Fibroblast of gingiva (primary cell): ENCODE measurements at regions not wholly inside any gene's neighbourhood (a gene's known extent, or its start where the extent isn't known, plus 50 kb on each side); places are given as distances from the start of the nearest gene placed in this dataset.
"Not testable (repeated sequence)": the region's sequence is repeated elsewhere in the genome, so short reads cannot be mapped to it uniquely, and the experiment has no call there.

Source experiments
- DNase-seq: peaks from one replicate; pipeline ENCODE4 v3.0.0-alpha.2; 2011; ENCODE audit warnings: low read depth

DNA sequence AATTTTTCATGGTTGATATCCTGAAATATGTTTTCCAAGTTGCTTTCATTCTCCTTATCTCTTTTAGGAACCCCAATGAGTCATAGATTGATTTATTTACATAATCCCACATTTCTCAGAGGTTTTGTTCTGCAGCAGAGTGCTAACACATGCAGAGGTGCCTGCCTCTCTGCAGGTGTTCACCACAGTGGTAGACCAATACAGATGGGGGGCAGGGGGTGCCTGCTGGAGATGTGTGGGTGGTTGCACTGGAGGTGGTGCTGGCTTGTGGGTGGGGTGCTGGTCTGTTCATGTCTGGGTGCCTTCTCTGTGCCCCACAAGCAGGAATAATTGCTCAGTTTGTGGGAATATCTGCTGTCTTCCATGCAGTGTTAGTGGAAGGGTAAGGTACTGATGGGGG lies 131.1 kb downstream of the JRKL start:
- DNase-seq: no peak

DNA sequence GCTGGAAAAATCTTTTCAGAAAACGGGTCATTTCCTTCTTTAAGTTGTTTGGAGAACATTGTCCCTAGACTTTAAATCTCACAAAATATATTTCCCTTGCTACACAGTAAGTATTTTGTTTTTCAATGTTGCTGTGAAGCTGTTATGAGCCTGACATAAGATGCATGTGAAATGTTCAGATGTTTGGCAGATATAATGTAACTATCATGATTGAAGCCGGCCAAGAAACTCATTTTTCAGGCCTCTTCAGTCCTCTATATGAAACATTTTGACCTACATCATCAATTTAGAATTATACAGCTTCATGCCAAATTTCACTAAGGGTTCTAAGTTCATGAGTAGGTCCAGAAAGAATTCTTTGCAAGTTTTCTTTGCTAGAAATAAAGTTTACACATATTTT lies 133.8 kb downstream of the JRKL start:
- no peak for DNase-seq

DNA sequence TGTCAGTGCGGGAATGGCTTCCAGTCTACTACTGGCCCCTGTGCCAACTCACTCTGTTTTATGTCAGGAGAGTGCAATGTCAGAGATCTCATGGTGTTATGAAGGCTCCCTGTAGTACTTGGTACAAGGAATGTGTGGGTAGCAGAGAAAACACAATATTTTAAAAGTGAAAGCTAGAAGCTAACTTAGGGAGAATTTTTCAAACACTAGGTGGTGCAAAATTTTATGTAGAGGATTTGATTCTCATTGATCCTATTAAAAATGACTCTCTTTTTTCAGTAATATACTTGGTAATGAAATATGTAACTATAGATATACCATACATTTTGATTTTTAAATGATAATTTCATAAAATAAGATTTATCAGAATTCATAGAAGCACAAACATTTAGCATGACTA lies 134.7 kb downstream of the JRKL start:
- no peak for DNase-seq

DNA sequence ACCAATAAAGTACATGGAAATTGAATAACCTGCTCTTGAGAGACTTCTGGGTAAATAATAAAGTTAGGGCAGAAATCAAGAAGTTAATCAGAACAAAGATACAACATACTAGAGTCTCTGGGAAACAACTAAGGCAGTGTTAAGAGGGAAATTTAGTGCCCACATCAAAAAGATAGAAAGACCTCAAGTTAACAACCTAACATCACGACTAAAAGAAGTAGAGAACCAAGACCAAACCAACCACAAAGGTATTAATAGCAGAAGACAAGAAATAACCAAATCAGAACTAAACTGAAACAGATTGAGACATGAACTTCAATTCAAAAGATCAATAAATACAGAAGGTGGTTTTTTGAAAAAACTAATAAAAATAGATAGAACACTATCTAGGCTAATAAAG lies 140.7 kb downstream of the JRKL start:
- no peak for DNase-seq

DNA sequence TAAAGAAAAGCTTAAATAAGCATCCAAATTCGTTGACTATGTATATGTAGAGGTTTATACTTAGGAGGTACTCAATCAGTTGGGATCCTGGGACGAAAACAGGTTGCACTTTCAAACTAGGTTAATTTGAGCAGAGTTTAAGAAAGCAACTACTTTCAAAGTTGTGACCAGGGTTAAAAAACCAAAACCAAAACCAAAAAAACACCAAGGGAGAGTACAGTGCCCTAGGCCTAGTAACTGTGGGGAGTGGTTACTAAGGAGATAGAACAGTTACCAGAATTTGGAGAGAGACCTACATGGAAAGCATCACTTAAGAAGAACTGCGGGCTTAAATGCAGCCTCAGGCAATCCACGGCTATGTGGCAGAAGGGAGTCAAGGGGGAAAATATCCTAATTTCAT lies 148.3 kb downstream of the JRKL start:
- DNase-seq: no peak

DNA sequence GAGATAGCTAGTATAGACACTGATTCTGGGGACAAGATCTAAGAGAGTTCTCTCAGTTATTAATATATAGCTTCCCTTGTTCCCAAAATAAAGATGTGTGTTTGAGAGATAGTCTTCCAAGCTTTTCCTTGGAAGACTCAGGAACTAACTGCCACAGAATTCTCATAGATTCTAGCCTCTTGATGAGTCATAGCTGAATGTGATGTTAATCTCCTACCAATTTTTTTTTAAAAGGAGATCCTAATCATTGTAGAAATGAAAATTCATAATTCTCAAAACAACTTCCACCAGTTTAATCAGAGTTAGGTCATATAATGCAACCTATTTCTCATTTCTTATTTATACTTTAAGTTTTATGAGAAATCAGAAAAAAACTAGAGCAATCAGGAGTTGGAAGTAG lies 148.8 kb downstream of the JRKL start:
- no peak for DNase-seq

DNA sequence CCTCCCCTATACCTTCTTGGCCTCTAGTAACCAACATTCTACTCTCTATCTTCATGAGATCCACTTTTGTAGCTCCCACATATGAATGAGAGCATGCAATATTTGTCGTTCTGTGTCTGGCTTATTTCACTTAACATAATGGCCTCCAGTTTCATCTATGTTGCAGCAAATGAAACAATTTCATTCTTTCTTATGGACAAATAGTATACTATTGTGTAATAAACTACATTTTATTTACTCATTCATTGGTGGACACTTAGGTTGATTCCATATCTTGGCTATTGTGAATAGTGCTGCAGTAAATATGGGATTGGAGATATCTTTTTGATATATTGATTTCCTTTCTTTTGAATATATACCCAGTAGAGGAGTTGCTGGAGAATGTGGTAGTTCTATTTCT lies 151.1 kb downstream of the JRKL start:
- DNase-seq: no peak

DNA sequence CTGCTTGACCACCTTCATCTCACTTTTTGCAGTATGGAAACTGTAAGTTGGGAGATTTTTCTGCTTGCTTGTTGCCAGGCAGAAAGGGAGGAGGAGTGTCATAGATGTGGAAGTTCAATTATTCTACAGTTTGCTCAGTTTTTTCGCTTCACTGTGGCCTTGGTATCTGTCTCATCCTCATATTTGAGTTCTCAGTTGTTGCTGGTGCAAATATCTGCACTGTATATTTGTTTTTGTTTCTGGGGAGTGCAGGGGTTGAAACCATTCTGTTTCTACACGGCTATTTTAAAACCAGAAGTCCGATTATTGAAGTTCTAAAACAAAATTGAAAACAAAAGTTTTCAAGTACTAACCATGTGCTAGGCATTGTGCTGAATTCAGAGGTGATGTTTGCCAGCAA lies 153.4 kb downstream of the JRKL start:
- no peak for DNase-seq

DNA sequence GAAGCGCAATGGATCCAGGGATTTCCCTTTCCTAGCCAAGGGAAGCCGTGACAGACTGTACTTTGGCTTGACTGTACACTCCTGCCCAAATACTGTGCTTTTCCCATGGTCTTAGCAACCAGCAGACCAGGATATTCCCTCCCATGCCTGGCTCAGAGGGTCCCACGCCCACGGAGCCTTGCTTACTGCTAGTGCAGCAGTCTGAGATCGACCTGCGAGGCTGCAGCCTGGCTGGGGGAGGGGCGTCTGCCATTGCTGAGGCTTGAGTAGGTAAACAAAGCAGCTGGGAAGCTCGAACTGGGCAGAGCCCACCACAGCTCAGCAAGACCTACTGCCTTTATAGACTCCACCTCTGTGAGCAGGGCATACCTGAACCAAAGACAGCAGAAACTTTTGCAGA lies 155.4 kb downstream of the JRKL start:
- DNase-seq: not testable (repeated sequence)

DNA sequence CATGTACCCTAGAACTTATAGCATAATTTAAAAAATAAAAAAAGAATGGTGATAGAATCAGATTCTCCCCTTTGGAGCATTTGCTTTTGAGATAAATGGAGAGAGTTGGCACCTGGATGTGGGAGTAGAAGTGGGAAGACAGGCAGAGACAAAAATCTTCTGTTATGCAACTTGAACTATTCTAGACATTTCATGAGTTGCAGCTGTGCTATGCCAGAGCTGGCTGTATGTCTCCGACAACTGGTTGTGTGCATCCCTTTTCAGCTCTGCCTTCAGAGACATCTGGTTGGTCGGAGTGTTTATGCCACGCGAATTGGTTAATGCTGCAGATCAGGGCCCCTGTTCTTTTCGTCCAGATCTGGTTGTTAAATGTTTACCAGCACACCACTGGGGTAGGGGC lies 161.3 kb downstream of the JRKL start:
- no peak for DNase-seq

DNA sequence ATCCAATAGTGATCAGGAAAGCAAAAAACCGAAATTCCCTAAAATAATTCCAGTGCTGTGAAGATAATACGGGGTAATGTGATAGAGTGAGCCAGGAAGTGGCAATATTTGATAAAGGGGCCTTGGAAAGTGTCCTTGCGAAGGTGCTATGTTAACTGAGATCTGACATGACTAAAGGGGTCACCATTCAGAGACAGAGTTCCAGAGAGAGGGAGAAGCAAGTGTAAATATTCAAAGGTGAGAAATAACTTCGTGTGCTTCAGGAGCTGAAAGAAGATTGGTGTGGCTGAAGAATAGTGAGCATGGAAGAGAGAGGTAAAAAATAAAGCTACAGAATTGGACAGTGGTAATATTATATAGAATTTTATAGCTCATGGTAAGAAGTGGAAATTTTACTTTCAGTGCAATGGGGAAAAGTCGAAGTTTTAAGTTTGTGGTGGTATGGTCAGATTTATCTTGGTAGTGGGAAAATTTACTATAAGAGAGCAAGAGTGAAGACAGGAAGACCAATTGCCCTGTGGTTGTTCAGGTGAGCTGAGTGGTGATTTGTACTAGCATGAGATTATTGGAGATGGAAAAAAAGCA lies 164.5 kb downstream of the JRKL start:
- DNase-seq: no peak

DNA sequence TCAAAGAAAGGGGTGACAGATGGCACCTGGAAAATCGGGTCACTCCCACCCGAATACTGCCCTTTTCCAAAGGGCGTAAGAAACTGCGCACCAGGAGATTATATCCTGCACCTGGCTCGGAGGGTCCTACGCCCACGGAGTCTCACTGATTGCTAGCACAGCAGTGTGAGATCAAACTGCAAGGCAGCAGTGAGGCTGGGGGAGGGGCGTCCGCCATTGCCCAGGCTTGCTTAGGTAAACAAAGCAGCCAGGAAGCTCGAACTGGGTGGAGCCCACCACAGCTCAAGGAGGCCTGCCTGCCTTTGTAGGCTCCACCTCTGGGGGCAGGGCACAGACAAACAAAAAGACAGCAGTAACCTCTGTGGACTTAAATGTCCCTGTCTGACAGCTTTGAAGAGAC lies 166.0 kb downstream of the JRKL start:
- not testable (repeated sequence) for DNase-seq

DNA sequence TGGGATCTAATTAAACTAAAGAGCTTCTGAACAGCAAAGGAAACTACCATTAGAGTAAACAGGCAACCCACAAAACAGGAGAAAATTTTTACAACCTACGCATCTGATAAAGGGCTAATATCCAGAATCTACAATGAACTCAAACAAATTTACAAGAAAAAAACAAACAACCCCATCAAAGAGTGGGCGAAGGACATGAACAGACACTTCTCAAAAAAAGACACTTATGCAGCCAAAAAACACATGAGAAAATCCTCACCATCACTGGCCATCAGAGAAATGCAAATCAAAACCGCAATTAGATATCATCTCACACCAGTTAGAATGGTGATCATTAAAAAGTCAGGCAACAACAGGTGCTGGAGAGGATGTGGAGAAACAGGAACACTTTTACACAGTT lies 170.9 kb downstream of the JRKL start:
- not testable (repeated sequence) for DNase-seq

DNA sequence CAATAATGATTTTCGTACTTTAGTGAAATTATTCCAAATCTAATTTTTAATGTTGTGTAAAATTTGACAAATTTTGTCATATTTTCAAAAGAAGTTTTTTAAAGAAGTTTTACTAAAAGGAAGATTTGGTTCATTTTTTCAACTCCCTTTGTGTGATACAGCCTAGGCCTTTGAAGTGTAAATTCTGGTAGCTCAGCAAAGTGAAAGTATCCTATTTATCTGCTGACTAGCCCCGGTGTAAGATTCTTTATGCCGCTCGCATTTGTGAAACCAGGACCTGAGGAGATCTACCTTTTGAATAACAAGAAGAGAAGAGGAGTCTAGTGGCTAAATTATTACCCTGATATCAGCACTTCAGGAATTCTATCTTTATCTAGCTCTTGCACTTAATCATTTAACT lies 177.4 kb downstream of the JRKL start:
- no peak for DNase-seq

DNA sequence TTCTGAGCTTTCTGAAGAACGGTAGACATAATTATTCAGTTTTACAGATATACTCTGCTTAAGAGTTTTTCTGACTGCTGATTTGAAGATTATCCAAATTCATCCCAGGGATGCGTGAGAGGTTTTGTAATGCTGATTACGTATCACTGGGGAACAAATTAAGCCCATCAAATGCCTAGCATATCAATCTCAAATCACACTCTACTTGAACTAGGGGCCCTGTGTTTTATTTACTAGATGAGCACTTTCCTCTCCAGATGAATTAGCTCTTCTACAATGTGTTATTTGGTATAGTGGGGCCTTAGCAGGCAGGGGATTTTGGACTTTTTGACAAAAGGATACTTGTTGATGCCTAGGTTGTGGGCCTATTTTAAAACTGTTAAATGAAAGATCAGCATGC lies 177.9 kb downstream of the JRKL start:
- no peak for DNase-seq

DNA sequence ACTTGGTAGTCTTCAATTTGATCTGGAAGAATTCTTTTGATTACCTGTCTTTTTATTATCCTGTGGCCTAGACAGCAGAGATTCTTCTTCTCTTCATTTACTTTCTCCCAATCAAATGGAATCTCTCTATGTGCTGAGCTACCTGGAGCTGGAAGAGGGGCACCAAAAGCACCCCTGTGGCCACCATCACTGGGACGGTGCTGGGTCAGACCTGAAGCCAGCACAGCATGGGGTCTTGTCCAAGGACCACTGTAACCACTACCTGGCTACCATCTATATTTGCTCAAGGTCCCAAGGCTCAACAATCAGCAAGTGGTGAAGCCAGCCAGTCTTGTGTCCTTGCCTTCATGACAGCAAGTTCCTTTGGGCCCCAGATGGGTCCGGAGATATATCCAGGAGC lies 186.6 kb downstream of the JRKL start:
- no peak for DNase-seq

DNA sequence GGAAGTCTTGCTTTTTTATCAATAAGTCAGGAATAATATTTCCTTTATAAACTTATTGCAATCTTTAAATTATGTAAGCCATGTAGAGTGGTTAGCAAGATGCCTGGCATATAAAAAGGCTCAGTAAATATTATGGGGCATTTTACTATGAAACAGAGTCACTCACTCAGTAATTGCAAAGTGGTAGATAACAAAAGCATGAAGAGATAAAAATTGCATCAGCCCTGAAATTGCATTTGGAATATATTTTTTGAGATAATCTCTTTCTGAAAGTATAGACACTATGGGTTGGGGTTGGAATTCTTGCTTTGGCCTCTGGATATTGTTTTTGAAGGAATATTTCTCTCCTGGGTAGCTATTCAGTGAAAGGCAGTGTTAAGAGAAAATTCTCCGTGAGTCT lies 188.6 kb downstream of the JRKL start:
- no peak for DNase-seq

DNA sequence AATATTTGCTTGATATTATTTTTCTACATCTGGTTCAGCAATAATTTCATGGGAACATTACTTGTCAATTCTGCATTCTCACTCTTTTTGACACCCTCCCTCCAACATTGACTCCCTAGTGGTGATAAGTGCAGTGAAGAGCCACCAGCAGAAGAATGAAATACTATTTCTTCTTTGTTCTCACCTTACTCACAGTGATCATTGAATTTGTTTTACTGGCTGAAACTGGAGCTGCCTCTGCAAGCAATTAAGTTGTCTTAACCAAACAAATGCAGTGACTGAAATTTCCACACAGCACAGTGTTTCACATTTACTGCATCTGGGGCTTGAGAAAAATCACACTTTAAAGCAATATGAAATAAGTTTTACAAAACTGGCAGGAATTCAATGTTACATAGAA lies 189.8 kb downstream of the JRKL start:
- no peak for DNase-seq

DNA sequence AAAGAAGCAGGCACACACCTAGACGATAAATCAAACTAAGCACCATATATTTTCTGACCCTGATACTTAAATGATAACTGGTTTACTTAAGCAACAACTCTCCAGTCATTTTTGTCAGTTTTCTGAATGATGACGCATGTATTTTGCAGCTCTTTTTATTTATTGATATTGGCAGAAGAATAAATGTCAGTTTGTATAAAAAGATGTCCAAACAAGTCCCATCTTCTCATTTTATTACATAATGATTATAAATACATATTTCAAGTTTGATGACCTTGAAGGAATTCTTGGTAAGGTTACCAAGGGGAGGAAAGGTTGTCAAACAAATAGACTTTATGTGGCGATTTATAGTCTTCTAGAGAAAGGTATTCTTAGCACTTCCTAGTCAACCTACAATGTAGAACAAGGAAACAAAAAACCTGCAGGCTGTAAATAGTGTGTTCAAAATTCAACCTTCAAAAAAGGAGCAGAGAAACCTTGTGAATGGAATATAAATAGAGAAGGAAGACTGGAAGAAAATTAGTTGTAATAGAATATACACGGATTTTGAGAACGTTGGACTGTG lies 190.7 kb downstream of the JRKL start:
- DNase-seq: no peak

DNA sequence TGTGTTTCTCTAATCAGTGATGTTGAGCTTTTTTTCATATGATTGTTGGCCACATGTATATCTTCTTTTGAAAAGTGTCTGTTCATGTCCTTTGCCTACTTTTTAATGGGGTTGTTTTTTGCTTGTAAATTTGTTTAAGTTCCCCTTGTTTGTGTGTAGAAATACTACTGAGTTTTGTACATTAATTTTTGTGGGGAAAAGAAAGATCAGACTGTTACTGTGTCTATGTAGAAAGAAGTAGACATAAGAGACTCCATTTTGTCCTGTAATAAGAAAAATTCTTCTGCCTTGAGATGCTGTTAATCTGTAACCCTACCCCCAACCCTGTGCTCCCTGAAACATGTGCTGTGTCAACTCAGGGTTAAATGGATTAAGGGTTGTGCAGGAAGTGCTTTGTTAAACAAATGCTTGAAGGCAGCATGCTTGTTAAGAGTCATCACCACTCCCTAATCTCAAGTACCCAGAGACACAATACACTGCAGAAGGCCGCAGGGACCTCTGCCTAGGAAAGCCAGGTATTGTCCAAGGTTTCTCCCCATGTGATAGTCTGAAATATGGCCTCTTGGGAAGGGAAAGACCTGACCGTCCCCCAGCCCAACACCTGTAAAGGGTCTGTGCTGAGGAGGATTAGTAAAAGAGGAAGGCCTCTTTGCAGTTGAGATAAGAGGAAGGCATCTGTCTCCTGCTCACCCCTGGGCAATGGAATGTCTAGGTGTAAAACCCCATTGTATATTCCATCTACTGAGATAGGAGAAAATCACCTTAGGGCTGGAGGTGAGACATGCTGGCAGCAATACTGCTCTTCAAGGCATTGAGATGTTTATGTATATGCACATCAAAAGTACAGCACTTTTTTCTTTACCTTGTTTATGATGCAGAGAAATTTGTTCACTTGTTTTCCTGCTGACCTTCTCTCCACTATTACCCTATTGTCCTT lies 196.4 kb downstream of the JRKL start:
- not testable (repeated sequence) for DNase-seq

DNA sequence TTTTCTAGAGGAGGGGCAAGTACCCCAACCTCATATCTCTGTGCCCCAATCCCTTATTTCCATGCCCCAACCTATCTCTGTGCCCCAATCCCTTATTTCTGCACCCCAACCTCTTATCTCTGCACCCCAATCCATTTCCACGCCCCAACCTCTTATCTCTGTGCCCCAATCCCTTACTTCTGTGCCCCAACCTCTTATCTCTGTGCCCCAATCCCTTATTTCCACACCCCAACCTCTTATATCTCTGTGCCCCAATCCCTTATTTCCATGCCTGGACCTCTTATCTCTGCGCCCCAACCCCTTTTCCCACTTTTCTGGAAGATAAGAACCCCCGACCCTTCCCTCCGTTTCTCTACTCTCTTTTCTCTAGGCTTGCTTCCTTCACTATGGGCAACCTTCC lies 199.0 kb downstream of the JRKL start:
- DNase-seq: not testable (repeated sequence)

DNA sequence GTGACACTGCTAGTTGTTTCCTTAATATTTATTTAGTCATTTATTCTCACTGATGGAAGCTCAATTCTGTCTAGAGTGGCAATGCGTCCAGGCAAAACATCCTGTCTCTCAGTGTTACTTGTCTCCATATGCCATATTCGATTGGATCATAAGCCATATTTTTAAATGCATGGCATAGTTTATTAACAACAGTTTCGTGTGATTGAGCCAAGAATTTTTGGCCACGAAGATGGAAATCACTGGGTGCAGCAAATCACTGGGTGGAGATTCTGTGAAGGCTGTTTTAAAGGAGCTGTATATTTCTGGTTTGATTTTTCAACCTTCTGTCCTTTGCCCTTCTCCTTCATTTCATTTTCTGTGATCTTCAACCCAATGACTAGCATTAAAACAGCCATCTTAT lies 205.2 kb downstream of the JRKL start:
- no peak for DNase-seq

DNA sequence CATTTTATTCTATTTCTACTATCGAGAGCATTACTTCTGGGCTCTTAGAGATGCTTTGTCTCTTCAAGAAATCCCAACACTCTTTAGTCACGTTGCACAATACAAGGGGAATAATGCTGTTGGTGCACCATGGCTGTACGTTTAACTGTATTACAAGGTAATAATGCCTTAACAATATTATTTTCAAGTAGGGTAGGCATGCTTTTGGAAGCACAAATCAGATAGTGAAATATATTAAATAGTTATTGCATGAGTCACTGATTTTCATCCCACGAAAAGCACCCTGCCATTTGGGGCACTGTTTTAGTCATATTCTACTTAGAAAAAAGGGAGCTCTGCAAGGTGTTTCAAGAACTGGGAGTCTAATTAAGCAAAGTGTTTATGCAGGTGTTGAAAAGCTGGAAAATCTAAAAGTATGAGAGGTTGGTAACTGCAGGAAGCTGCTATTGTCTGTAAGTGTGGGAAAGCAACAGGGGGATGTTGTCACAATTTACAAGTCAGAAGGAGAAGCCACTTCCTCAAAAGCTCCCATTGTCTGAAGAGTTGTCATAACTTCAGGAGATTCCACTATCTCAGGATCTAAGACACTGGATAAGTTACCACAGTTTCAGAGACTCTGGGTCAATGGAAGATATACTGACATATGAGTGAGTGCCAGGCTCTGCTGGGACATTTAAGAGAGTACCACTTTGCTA lies 218.2 kb downstream of the JRKL start:
- no peak for DNase-seq
